HS-5 (cell line): ENCODE measurements at regions not wholly inside any gene's neighbourhood (a gene's known extent, or its start where the extent isn't known, plus 50 kb on each side); places are given as distances from the start of the nearest gene placed in this dataset.
"Not testable (repeated sequence)": the region's sequence is repeated elsewhere in the genome, so short reads cannot be mapped to it uniquely, and the experiment has no call there.

Experiments
- DNase-seq: peaks from one replicate; pipeline ENCODE4 v3.0.0-alpha.2; 2012; ENCODE audit warnings: low read depth

DNA sequence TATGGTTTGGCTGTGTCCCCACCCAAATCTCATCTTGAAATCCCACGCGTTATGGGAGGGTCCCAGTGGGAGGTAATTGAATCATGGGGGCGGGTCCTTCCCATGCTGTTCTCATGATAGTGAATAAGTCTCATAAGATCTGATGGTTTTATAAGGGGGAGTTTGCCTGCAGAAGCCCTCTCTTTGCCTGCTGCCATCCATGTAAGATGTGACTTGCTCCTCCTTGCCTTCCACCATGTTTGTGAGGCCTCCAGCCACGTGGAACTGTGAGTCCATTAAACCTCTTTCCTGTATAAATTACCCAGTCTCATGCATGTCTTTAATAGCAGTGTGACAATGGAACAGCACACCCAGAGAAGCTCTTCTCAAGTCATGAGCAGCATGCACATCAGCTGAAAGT, 119.1 kb upstream of the CARD11 start:
- not testable (repeated sequence) for DNase-seq

DNA sequence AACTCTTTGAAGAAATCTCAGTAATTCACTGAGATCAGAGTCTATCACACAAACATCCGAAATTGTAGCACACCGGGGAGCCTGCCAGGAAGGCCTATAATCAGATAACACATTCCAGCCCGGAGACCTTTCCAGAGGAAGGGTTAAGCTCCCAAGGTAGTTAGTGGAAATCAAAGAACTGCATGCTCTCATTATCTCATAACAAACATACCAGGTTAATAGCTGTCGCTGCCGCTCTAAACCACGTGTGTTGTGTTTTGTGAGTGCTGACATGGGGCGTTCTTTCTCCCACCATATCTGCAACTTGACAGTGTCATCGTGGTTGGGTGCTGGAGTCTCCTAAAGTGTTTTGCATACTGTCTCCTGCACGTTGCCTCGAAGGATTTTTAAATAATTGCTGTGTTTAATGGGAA, 120.7 kb upstream of the CARD11 start:
- DNase-seq: no peak

DNA sequence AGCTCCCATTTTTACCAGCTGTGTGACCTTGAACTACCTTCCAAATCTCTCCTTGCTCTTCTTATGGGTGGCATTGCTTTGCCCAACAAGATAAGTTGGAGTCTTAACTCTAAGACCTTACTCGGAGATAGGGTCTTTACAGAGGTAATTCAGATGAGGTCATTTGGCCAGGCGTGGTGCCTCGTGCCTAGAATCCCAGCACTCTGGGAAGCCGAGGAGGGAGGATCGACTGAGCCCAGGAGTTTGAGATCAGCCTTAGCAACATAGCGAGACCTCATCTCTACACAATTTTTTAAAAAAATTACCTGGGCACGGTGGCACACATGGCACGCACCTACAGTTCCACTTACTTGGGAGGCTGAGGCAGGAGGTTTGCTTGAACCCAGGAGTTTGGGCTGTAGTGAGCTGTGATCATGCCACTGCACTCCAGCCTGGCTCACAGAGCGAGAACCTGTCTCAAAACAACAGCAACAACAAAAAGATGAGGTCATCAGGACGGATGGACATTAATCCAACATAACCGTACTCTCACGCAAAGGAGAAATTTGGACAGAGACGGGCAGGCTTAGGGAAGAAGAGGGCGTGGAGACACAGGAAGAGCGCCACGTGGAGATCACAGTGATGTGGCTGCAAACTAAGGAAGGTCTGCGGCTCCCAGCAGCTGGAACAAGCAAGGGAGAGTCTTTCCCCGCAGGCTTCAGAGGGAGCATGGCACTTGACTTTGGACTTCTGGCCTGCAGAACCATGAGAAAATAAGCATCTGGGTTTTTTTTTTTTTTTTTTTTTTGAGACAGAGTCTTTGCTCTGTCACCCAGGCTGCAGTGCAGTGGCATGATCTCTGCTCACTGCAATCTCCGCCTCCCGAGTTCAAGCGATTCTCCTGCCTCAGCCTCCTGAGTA, 122.3 kb upstream of the CARD11 start:
- DNase-seq: no peak

DNA sequence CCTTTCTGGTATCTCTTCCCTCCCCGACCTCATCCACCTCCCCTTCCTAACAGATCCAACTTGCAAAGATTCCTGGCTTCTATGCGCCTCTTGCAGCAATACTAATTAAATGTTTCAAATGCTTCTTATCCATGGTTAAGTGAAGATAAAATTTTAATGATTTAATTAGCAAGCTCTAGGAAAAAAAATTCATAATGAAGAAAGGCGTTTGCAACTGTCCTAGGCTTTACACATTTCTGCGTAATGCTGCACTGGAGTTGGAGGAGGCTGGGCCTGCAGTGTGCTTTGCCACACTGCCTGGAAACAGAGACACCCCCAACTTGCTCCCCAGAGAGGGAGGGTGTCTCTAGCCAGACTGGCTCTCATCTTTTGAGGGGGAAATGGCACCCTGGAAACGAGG, 123.9 kb upstream of the CARD11 start:
- no peak for DNase-seq

DNA sequence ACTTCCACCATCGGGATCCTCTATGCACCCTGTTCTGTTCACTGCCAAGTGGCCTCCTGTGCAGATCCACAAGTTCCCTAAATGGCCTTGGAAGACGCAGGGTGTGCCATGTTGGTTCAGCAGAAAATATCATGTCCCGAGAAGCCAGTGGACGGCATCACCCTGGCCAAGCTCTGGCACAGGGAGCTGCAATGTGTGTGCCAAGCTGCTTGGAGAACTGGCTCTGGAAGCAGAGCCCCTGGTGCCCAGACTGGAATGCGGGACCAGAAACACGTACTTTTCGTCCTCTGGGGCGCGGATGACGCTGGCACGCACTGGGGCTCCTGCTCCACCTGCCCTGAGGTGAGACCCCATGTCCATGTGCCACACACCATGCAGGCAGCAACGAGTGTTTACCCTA, 124.7 kb upstream of the CARD11 start:
- DNase-seq: no peak

DNA sequence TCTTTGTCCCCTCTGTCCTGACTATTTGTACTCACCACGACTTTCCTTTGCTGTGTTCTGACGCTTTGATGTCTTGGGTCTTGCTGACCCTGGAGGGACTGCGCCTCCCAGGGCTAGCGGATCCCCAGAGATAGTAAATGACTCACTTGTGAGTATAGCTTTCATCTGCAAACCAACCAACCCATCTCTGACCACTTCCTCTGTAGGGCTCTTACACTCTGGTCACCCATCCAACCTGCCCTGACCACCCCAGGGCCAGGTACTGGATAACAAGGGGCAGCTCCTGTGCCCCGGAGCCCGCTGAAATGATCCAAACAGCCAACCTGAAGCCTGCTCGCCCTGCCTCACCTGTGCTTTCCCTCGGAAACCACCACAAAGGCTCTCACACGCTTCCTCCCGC, 125.2 kb upstream of the CARD11 start:
- DNase-seq: no peak

GRCh38 chr7:3172768-3173280, 128.2 kb upstream of the SDK1 start:
- no peak for DNase-seq

DNA sequence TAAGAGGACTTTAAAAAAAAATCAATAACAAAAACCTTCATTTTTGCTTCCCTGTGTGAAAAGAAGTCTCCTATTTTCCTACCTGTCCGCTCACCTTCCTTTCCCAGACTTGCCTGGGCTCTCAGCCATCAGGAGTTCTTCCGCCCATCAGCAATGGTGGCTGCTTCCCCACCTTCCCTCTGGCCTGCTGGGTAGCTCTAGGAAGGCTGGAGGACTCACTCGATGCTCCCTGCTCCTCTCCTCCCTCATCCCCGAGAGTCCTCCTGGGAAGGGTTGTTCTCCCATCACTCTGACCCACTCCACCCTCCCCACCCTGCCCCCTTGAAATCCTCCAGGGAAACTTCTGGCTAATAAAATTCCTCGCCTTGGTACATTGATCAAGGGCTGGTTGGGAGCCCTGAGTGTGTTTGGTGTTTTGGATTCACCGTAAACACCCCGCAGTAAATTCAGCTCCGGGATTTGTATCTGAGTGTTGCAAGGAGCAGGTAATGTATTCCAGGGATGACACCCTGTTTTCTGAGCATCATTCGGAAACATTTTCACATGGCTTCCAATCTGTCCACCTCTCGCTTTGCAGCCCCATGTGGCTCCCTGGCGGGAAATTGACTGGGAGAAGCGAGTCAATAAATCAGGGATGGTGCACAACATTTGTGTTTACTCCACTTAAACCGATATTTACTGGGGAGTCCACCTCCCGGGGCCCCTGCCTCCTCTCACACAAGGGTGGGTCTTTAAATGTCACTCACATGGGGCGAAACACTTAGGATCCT, 126.4 kb upstream of the SDK1 start:
- DNase-seq: no peak

GRCh38 chr7:3175285-3175902, 125.7 kb upstream of the SDK1 start:
- no peak for DNase-seq

DNA sequence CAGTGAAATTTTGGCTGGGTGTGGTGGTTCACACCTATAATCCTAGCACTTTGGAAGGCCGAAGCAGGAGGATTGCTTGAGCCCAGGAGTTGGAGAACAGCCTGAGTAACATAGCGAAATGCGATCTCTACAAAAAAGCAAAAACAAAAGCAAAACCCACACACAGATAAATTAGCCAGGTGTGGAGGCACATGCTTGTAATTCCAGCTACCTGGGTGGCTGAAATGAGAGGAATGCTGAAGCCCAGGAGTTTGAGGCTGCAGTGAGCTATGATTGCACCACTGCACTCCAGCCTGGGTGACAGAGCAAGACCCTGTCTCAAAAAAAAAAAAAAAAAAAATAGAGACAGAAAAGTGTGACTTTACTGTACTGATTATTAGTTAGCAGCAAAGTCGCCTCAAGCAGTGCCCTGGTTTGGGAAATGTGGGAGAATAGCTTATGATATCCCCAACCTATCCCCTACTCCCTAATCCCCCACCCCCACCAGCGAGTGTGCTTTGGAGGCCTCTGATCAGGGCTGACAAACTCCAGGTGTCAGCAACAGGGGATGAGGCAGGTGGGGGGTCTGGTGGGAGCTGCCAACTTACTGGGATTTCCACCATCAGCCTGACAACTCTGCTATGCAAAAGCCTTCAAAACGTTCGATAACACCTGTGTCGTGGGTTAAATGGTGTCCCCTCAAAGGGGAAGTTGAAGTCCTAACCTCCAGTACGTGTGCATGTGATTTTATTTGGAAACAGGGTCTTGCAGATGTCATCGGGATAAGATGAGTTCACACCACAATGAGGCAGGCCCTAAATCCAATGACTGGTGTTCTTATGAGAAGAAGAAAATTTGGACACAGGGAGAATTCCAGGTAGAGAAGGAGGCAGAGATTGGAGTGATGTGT, 124.7 kb upstream of the SDK1 start:
- no peak for DNase-seq

- no peak for DNase-seq
Observed at GRCh38 chr7:3177271-3177670, 123.8 kb upstream of the SDK1 start.

GRCh38 chr7:3179456-3179855, 121.6 kb upstream of the SDK1 start:
- no peak for DNase-seq

- no peak for DNase-seq
Observed at GRCh38 chr7:3180604-3181003, 120.4 kb upstream of the SDK1 start.

DNA sequence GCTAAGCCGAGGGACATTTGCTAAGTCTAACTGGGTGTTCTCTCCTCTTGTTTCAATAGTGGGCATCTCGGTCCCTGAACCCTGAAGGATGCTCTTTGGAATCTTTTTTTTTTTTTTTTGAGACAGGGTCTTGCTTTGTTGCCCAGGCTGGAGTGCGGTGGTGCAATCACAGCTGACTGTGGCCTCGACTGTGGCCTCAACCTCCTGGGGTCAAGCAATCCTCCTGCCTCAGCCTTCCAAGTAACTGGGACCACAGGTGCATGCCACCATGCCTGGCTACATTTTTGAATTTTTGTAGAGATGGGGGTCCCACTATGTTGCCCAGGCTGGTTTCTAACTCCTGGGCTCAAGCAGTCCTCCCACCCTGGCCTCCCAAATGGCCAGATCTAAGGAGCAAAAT, 119.0 kb upstream of the SDK1 start:
- not testable (repeated sequence) for DNase-seq

DNA sequence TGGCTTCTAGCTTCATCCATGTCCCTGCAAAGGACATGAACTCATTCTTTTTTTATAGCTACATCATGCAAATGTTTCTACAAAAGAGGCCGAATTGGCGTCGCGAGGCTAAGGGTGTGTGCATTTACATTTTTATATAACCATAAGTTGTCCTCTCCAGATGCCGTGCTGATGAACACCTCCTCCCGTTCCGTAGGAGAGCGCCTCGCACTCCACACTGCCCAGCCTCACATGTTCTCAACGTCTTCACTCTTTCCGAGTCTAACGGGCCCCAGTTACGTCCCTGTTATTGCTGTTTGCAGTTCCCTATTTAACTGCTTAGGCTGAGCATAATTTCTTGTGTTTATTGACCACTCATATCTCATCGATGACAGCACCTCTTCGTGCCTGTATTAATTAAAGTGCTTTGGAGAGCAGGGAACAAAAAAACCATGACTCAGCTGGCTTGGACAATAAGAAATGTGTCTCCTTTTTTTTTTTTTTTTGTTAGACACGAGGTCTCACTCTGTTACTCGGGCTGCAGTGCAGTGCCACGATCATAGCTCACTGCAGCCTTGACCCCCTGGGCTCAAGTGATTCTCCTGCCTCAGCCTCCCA, 113.5 kb upstream of the SDK1 start:
- DNase-seq: no peak

GRCh38 chr7:3188946-3189345, 112.1 kb upstream of the SDK1 start:
- no peak for DNase-seq

DNA sequence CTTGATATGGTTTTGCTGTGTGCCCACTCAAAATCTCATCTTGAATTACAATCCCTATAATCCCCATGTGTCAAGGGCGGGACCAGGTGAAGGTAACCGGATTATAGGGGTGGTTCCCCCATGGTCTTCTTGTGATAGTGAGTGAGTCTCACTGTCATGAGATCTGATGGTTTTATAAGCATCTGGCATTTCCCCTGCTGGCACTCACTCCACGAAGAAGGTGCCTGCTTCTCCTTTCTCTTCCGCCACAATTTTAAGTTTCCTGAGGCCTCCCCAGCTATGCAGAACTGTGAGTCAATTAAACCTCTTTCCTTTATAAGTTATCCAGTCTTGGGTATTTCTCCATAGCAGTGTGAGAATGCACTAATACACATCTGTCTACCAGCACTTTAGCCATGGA, 109.5 kb upstream of the SDK1 start:
- no peak for DNase-seq

DNA sequence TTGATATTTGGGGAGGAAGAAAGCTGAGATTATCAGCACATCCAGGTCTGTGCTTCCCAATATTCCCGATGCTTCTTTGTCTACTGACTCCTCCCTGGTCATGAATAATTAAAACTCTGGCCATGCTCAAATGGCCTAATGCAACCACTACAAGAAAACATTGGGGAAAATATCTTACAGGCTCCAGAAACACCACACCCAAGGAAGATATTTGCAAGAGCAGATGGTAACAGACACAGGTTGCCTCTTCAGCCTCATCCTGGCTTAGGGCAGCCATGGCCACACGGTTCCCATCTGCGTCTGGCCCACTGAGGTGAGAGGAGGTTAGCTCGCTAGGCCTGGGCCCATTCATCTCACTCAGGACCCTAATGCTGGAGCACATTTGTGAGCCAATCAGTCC, 108.4 kb upstream of the SDK1 start:
- no peak for DNase-seq

DNA sequence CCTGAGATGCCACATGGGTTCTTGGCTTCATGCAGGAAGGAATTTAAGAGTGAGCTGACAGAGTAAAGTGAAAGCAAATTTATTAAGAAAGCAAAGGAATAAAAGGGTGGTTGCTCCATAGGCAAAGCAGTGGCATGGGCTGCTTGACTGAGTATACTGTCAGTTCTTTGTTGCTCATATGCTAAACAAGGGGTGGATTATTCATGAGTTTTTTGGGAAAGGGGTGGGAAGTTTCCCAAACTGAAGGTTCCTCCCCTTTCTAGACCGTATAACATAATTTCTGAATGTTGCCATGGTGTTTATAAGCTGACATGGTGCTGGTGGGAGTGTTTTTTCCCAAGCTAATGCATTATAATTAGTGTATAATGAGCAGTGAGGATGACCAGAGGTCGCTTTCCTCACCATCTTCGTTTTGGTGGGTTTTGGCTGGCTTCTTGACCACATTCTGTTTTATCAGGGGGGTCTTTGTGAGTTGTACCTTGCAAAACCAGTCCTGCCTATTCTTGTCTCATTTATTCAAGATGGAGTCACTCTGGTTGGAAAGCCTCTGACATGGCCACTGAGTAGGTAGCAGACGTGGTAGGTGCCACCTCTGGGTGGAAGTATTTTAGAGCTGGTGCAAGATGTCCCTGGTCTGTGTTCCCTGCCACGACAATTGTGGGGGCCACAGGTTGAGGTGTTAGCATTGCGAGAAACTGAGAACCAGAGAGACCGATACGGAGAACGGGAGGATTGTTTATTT, 107.5 kb upstream of the SDK1 start:
- no peak for DNase-seq

DNA sequence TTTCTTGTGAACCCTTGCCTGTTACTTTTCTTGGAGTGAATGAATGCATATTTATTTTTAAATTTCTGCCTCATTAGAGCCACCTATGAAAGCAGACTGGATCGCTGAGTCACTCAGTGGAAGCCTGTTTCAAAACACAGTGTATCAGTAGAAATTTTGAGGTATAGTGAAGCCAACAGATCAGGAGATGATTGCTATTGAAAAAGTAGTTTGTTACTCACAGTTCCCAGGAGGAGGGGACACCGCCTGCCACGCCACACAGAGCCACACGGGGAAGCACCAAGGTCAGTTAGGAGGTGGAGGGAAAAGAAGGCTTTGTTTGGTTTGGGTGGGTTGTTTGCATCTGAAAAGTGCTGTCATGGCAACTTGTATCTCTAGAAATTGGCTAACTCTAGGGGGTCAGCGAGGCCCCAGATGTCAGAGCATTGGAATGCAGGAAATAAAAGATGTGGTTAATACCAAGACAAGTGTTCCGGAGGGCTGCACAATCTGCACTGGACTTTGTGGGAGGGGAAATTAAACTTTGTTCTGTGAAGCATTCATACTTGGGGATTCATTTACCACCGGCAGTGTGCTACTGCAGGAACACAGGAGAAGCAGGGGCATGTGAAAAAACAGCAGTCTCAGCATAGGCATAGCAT, 106.4 kb upstream of the SDK1 start:
- DNase-seq: peak; percentile 63
